SK-N-SH (cell line): ENCODE measurements at regions not wholly inside any gene's neighbourhood (a gene's known extent, or its start where the extent isn't known, plus 50 kb on each side); places are given as distances from the start of the nearest gene placed in this dataset.

Experiments
- CTCF ChIA-PET: fragments of 300-600, 350-600 bp; formaldehyde crosslinking; extraction: SDS; loops from one replicate; lab custom pipeline; 2021; lab: Yijun Ruan, JAX
- POLR2A ChIA-PET: fragments of 350-600 bp; sonication (Branson Sonifier 250); formaldehyde crosslinking; extraction: SDS; loops from one replicate; lab custom pipeline; 2020; ENCODE audit warnings: antibody characterized with exemption, inconsistent platforms; lab: Yijun Ruan, JAX
- DNase-seq: peaks from one replicate; pipeline ENCODE4 v3.0.0; 2012
- H2AFZ ChIP-seq: fragments of 200-600 bp; sonication (generic); 2 replicates; pipeline ENCODE4 v1.8.1; 2016; ENCODE audit warnings: antibody characterized with exemption, mild to moderate bottlenecking, low read depth
- H3F3A ChIP-seq: fragments of 200-600 bp; sonication (generic); replicated peaks from 2 replicates; pipeline ENCODE3; 2016; ENCODE audit warnings: antibody characterized with exemption, mild to moderate bottlenecking; ENCODE audit not compliant: insufficient read depth
- H3K27ac ChIP-seq, 2 experiments: fragments of 200-500 bp in 1 of 2; fragments of 200-600 bp in 1 of 2; sonication (Bioruptor generic) in 1 of 2; sonication (generic), shearing (Covaris generic) in 1 of 2; 2 replicates each; pipeline versions ENCODE4 v1.5.1 to v1.6.1; 2014 to 2016; ENCODE audit warnings: low read depth in 2 of 2, inconsistent platforms in 1 of 2, low read length in 1 of 2, mild to moderate bottlenecking in 1 of 2, mixed read lengths in 1 of 2
- H3K27me3 ChIP-seq: fragments of 200-600 bp; sonication (generic), shearing (Covaris generic); 2 replicates; pipeline ENCODE4 v1.6.1; 2016; ENCODE audit warnings: mixed run types; ENCODE audit not compliant: insufficient read depth
- H3K36me3 ChIP-seq, 2 experiments: fragments of 200-500 bp in 1 of 2; fragments of 200-600 bp in 1 of 2; sonication (Bioruptor generic) in 1 of 2; sonication (generic) in 1 of 2; replicated peaks in 1 of 2; 2 replicates each; pipeline versions ENCODE3 to v1.5.1; 2014 to 2016; ENCODE audit warnings: low read length in 1 of 2, mild to moderate bottlenecking in 1 of 2; ENCODE audit not compliant: insufficient read depth in 2 of 2, control insufficient read depth in 1 of 2
- H3K4me1 ChIP-seq, 2 experiments: fragments of 200-500 bp in 1 of 2; fragments of 200-600 bp in 1 of 2; sonication (Bioruptor generic) in 1 of 2; sonication (generic), shearing (Covaris generic) in 1 of 2; 2 replicates each; pipeline versions ENCODE4 v1.5.1 to v1.6.1; 2014 to 2016; ENCODE audit warnings: low read depth in 1 of 2, low read length in 1 of 2, mixed run types in 1 of 2; ENCODE audit not compliant: insufficient read depth in 2 of 2, control insufficient read depth in 1 of 2
- H3K4me2 ChIP-seq: fragments of 200-600 bp; sonication (generic), shearing (Covaris generic); 2 replicates; pipeline ENCODE4 v1.6.1; 2017; ENCODE audit warnings: mixed run types
- H3K4me3 ChIP-seq, 2 experiments: fragments of 200-500 bp in 1 of 2; fragments of 200-600 bp in 1 of 2; sonication (Bioruptor generic) in 1 of 2; sonication (generic), shearing (Covaris generic) in 1 of 2; 2 replicates each; pipeline versions ENCODE4 v1.5.1 to v1.8.1; 2014 to 2016; ENCODE audit warnings: low read depth in 2 of 2, inconsistent platforms in 1 of 2, low read length in 1 of 2, mild to moderate bottlenecking in 1 of 2, mixed read lengths in 1 of 2, moderate library complexity in 1 of 2
- H3K79me2 ChIP-seq: fragments of 200-600 bp; sonication (generic); 2 replicates; pipeline ENCODE4 v1.8.1; 2017; ENCODE audit warnings: mild to moderate bottlenecking; ENCODE audit not compliant: insufficient read depth
- H3K9ac ChIP-seq: fragments of 200-600 bp; sonication (generic); 2 replicates; pipeline ENCODE4 v1.6.1; 2017; ENCODE audit warnings: mixed run types
- H3K9me2 ChIP-seq: fragments of 200-600 bp; sonication (generic); 2 replicates; pipeline ENCODE4 v1.6.1; 2017; ENCODE audit warnings: mixed run types
- H3K9me3 ChIP-seq: fragments of 200-600 bp; sonication (generic); 2 replicates; pipeline ENCODE4 v1.6.1; 2017; ENCODE audit warnings: mixed run types, mild to moderate bottlenecking, moderate library complexity
- H4K20me1 ChIP-seq: fragments of 200-600 bp; sonication (generic); 2 replicates; pipeline ENCODE4 v1.6.1; 2017; ENCODE audit warnings: mild to moderate bottlenecking, mixed run types; ENCODE audit not compliant: insufficient read depth
- CHD2 ChIP-seq: fragments of 150-350 bp; IDR thresholded peaks from 2 replicates; pipeline ENCODE4 v1.6.1; 2018; ENCODE audit warnings: low read length; ENCODE audit not compliant: partially characterized antibody
- EP300 ChIP-seq, 2 experiments: IDR thresholded peaks; 2 replicates each; pipeline versions ENCODE4 v1.4.0 to v1.6.1; 2012; ENCODE audit warnings: borderline replicate concordance in 1 of 2, low read depth in 1 of 2, low read length in 1 of 2
- EZH2phosphoT487 ChIP-seq: fragments of 200-600 bp; sonication (generic); IDR thresholded peaks from 2 replicates; pipeline ENCODE4 v1.6.1; 2017; ENCODE audit warnings: low read depth, mixed run types, mild to moderate bottlenecking, antibody characterized with exemption, moderate library complexity, borderline replicate concordance
- FOSL2 ChIP-seq: IDR thresholded peaks from 2 replicates; pipeline ENCODE4 v1.4.0; 2012; ENCODE audit warnings: low read depth, mild to moderate bottlenecking, moderate library complexity, borderline replicate concordance
- FOXM1 ChIP-seq: IDR thresholded peaks from 2 replicates; pipeline ENCODE4 v1.4.0; 2012; ENCODE audit warnings: low read depth, mild to moderate bottlenecking
- JUND ChIP-seq: IDR thresholded peaks from 2 replicates; pipeline ENCODE4 v1.4.0; 2012
- NFIC ChIP-seq: IDR thresholded peaks from 2 replicates; pipeline ENCODE4 v1.4.0; 2012; ENCODE audit warnings: borderline replicate concordance
- NRF1 ChIP-seq: IDR thresholded peaks from 2 replicates; pipeline ENCODE4 v1.6.1; 2012; ENCODE audit warnings: low read depth, mild to moderate bottlenecking, low read length
- RAD21 ChIP-seq: IDR thresholded peaks from 2 replicates; pipeline ENCODE4 v1.6.1; 2012; ENCODE audit warnings: mild to moderate bottlenecking, low read length
- RCOR1 ChIP-seq: fragments of 150-350 bp; IDR thresholded peaks from 2 replicates; pipeline ENCODE4 v1.6.1; 2017; ENCODE audit warnings: antibody characterized with exemption, low read length
- SMC3 ChIP-seq: IDR thresholded peaks from 2 replicates; pipeline ENCODE4 v1.6.1; 2012; ENCODE audit warnings: low read depth, low read length, improper control_type of control experiment
- TCF12 ChIP-seq: IDR thresholded peaks from 2 replicates; pipeline ENCODE4 v1.4.0; 2012
- YY1 ChIP-seq: IDR thresholded peaks from 2 replicates; pipeline ENCODE4 v1.4.0; 2012; ENCODE audit warnings: low read depth, mild to moderate bottlenecking
- WGBS: methylation state at CpG from one replicate; pipeline ENCODE4 v1.1.6; 2017; ENCODE audit warnings: low lambda C conversion rate; 5-methylcytosine and 5-hydroxymethylcytosine counted together
- TF ChIP-seq, protein P1 (sequence below): IDR thresholded peaks from 2 replicates; pipeline ENCODE4; 2012
- TF ChIP-seq, protein P2 (sequence below): fragments of 150-350 bp; IDR thresholded peaks from 2 replicates; pipeline ENCODE4 v1.6.1; 2016; ENCODE audit warnings: mild to moderate bottlenecking, low read depth, low read length
- TF ChIP-seq, protein P3 (sequence below): fragments of 200-600 bp; sonication (generic); IDR thresholded peaks from 2 replicates; pipeline ENCODE4 v1.6.1; 2017; ENCODE audit warnings: antibody characterized with exemption, mild to moderate bottlenecking, moderate library complexity
- TF ChIP-seq, protein P4 (sequence below): fragments of 150-350 bp; IDR thresholded peaks from 2 replicates; pipeline ENCODE4 v1.6.1; 2017; ENCODE audit warnings: antibody characterized with exemption, low read length, low read depth, borderline replicate concordance

DNA sequence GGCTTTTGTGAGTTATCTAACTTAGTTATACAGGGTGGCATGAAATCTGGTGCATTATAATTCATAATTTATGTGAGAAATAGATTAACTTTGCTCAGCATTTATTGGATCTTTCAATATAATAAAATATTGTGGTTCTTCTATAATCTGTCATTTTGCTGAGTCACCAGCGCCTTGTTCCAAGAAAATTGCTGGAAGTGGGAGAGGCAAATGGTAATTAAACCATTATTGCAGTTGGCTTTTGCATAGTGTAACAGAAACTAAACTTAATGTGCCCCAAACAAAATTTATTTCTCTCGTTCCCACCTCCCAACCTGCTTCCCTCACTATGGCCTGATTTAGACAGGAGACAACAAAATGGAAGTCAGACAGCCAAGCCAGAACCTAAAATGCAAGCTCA, 146.3 kb downstream of the GALR1 start:
- no peak overlapping the region for H3K9ac ChIP-seq
- WGBS = 22% methylated on average over 2 of the region's 2 CpGs
- no peaks in the 10 kb centered on the region for H3K79me2 ChIP-seq
- H3K36me3 ChIP-seq = no peaks in the 10 kb centered on the region
- no peak overlapping the region for H3K4me2 ChIP-seq
- ChIA-PET CTCF (no interaction called here), POLR2A (no interaction called here)
- H3K27me3 ChIP-seq = no peaks in the 10 kb centered on the region
- TF ChIP-seq TCF12 (no peak), NRF1 (no peak), FOXM1 (no peak), EZH2phosphoT487 (no peak), NFIC (no peak), EP300 (IDR thresholded peaks at IDR 0.05; ENCODE audit: borderline replicate concordance in 1 of 2, low read depth in 1 of 2, low read length in 1 of 2) (no peak), SMC3 (no peak), CHD2 (no peak), YY1 (no peak), FOSL2 (no peak), RCOR1 (no peak)
- TF ChIP-seq, protein P1, sequence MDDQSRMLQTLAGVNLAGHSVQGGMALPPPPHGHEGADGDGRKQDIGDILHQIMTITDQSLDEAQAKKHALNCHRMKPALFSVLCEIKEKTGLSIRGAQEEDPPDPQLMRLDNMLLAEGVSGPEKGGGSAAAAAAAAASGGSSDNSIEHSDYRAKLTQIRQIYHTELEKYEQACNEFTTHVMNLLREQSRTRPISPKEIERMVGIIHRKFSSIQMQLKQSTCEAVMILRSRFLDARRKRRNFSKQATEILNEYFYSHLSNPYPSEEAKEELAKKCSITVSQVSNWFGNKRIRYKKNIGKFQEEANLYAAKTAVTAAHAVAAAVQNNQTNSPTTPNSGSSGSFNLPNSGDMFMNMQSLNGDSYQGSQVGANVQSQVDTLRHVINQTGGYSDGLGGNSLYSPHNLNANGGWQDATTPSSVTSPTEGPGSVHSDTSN = no peak
- TF ChIP-seq, protein P2, sequence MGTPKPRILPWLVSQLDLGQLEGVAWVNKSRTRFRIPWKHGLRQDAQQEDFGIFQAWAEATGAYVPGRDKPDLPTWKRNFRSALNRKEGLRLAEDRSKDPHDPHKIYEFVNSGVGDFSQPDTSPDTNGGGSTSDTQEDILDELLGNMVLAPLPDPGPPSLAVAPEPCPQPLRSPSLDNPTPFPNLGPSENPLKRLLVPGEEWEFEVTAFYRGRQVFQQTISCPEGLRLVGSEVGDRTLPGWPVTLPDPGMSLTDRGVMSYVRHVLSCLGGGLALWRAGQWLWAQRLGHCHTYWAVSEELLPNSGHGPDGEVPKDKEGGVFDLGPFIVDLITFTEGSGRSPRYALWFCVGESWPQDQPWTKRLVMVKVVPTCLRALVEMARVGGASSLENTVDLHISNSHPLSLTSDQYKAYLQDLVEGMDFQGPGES = no peak
- TF ChIP-seq, protein P3, sequence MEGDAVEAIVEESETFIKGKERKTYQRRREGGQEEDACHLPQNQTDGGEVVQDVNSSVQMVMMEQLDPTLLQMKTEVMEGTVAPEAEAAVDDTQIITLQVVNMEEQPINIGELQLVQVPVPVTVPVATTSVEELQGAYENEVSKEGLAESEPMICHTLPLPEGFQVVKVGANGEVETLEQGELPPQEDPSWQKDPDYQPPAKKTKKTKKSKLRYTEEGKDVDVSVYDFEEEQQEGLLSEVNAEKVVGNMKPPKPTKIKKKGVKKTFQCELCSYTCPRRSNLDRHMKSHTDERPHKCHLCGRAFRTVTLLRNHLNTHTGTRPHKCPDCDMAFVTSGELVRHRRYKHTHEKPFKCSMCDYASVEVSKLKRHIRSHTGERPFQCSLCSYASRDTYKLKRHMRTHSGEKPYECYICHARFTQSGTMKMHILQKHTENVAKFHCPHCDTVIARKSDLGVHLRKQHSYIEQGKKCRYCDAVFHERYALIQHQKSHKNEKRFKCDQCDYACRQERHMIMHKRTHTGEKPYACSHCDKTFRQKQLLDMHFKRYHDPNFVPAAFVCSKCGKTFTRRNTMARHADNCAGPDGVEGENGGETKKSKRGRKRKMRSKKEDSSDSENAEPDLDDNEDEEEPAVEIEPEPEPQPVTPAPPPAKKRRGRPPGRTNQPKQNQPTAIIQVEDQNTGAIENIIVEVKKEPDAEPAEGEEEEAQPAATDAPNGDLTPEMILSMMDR = no peak
- no peak overlapping the region for H3K27ac ChIP-seq
- H3K9me2 ChIP-seq = no peaks in the 10 kb centered on the region
- H2AFZ ChIP-seq = no peak overlapping the region
- no peaks in the 10 kb centered on the region for H3K4me1 ChIP-seq
- no peaks in the 10 kb centered on the region for H3F3A ChIP-seq
- no peak for DNase-seq
- no peak overlapping the region for H3K4me3 ChIP-seq
- H4K20me1 ChIP-seq = no peaks in the 10 kb centered on the region
- H3K9me3 ChIP-seq = no peaks in the 10 kb centered on the region

DNA sequence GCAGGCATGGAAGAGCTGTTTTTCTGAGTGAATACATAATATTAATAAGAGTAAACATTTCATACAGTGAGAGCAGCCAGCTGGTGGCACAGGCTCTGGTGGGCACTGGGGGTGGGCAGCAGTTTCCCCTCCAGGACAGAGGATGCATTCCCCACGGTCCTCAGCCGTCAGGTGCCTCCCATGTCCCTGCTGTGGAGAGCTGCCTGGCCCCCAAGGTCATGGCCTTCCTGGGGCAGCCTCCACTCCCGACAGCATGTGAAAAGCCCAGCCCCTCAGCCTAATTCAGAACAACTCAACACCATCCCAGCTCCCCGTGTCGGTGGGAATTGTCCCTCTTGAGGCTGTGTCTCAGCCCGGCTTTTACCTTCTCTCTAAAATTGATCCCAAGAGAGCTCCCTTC, 147.4 kb downstream of the GALR1 start:
- DNase-seq = no peak
- no peaks in the 10 kb centered on the region for H4K20me1 ChIP-seq
- H3K9ac ChIP-seq = no peak overlapping the region
- no peak overlapping the region for H2AFZ ChIP-seq
- no peak overlapping the region for H3K27ac ChIP-seq
- no peak overlapping the region for H3K4me3 ChIP-seq
- H3K4me1 ChIP-seq = no peaks in the 10 kb centered on the region
- no peaks in the 10 kb centered on the region for H3K9me3 ChIP-seq
- H3K27me3 ChIP-seq = no peaks in the 10 kb centered on the region
- no peak for TF ChIP-seq JUND
- TF ChIP-seq EP300 (IDR thresholded peaks at IDR 0.05; ENCODE audit: borderline replicate concordance in 1 of 2, low read depth in 1 of 2, low read length in 1 of 2) = no peak
- TF ChIP-seq RAD21 = no peak
- no peak for TF ChIP-seq RCOR1
- TF ChIP-seq, protein P4, sequence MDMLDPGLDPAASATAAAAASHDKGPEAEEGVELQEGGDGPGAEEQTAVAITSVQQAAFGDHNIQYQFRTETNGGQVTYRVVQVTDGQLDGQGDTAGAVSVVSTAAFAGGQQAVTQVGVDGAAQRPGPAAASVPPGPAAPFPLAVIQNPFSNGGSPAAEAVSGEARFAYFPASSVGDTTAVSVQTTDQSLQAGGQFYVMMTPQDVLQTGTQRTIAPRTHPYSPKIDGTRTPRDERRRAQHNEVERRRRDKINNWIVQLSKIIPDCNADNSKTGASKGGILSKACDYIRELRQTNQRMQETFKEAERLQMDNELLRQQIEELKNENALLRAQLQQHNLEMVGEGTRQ = no peak
- TF ChIP-seq, all 33 proteins: peak for 0
- Histone ChIP-seq H3K9me2 (no peaks in the 10 kb centered on the region), H3F3A (no peaks in the 10 kb centered on the region), H3K79me2 (no peaks in the 10 kb centered on the region), H3K36me3 (no peaks in the 10 kb centered on the region), H3K4me2 (no peak overlapping the region)
- ChIA-PET CTCF (interaction anchor here (0.8 kb wide), 1 partner anchor 13 kb away, joined by 3 read pairs; no protein-coding TSS in a partner anchor), POLR2A (no interaction called here)
- WGBS = 22% methylated on average over 4 of the region's 6 CpGs
